T47D (cell line): ENCODE measurements at regions not wholly inside any gene's neighbourhood (a gene's known extent, or its start where the extent isn't known, plus 50 kb on each side); places are given as distances from the start of the nearest gene placed in this dataset.

ENCODE experiments used
- DNase-seq, 2 experiments: peaks; one replicate each; pipeline versions ENCODE4 v3.0.0 to v3.0.0-alpha.2; 2011 to 2012; ENCODE audit warnings: low read depth in 1 of 2, low spot score in 1 of 2
- JUND ChIP-seq: IDR thresholded peaks from 2 replicates; pipeline ENCODE4 v1.6.1; 2012; ENCODE audit warnings: low read depth
- in situ Hi-C: cut with HindIII; loops from 2 replicates; pipeline ENCODE4 v1.10.0; 2016; ENCODE audit warnings: low sequenced_read_pairs, low pct_unique_long_range_greater_than_20kb

- DNase-seq, result no peak
- TF ChIP-seq JUND, result no peak
- in situ Hi-C loops, result no loop called here
These were observed 352.1 kb downstream of the RND3 start for GRCh38 chr2:150135223-150135883.

GRCh38 chr2:150134223-150134857, 353.1 kb downstream of the RND3 start:
- no peak for TF ChIP-seq JUND
- in situ Hi-C loops, result no loop called here
- DNase-seq, result no peak

GRCh38 chr2:150133623-150134022, 353.8 kb downstream of the RND3 start:
- no peak for TF ChIP-seq JUND
- DNase-seq, result peak in 1 of 2 experiments; percentile 28

GRCh38 chr2:150129921-150130575, 357.4 kb downstream of the RND3 start:
- in situ Hi-C loops, result no loop called here
- no peak for TF ChIP-seq JUND
- DNase-seq, result no peak

More at GRCh38 chr2:150133623-150134022, 353.8 kb downstream of the RND3 start:
- in situ Hi-C loops, result no loop called here

GRCh38 chr2:150127995-150128394, 359.5 kb downstream of the RND3 start:
- in situ Hi-C loops, result no loop called here
- no peak for DNase-seq
- no peak for TF ChIP-seq JUND

- in situ Hi-C loops, result no loop called here
- no peak for DNase-seq
- TF ChIP-seq JUND, result no peak
These were observed 360.0 kb downstream of the RND3 start for GRCh38 chr2:150127346-150127990.

- no peak for DNase-seq
- in situ Hi-C loops, result no loop called here
- no peak for TF ChIP-seq JUND
These were observed 360.6 kb downstream of the RND3 start for GRCh38 chr2:150126839-150127238.

- no peak for DNase-seq
- in situ Hi-C loops, result no loop called here
- no peak for TF ChIP-seq JUND
These were observed 361.2 kb downstream of the RND3 start for GRCh38 chr2:150126143-150126740.

- no peak for DNase-seq
- TF ChIP-seq JUND, result no peak
- in situ Hi-C loops, result no loop called here
These were observed 361.8 kb downstream of the RND3 start for GRCh38 chr2:150125708-150126107.

GRCh38 chr2:150125188-150125587, 362.3 kb downstream of the RND3 start:
- no peak for DNase-seq
- in situ Hi-C loops, result no loop called here
- no peak for TF ChIP-seq JUND

GRCh38 chr2:150124739-150125138, 362.7 kb downstream of the RND3 start:
- in situ Hi-C loops, result no loop called here
- no peak for DNase-seq
- no peak for TF ChIP-seq JUND

GRCh38 chr2:150122871-150123613, 364.4 kb downstream of the RND3 start:
- in situ Hi-C loops, result no loop called here
- no peak for DNase-seq
- no peak for TF ChIP-seq JUND
